ENCODE measurements at regions not wholly inside any gene's neighbourhood (a gene's known extent, or its start where the extent isn't known, plus 50 kb on each side); places are given as distances from the start of the nearest gene placed in this dataset.

GRCh38 chr19:30087381-30088138 lies 145.5 kb downstream of the URI1 start:
- TF ChIP-seq POLR2A (IDR thresholded peaks at IDR 0.05) (no peak), POLR2AphosphoS5 (IDR thresholded peaks at IDR 0.05; ENCODE audit: insufficient read depth in 1 of 2, low read depth in 1 of 2) (no peak)
